ENCODE measurements at regions not wholly inside any gene's neighbourhood (a gene's known extent, or its start where the extent isn't known, plus 50 kb on each side); places are given as distances from the start of the nearest gene placed in this dataset.
"Not testable (repeated sequence)": the region's sequence is repeated elsewhere in the genome, so short reads cannot be mapped to it uniquely, and the experiment has no call there.

DNA sequence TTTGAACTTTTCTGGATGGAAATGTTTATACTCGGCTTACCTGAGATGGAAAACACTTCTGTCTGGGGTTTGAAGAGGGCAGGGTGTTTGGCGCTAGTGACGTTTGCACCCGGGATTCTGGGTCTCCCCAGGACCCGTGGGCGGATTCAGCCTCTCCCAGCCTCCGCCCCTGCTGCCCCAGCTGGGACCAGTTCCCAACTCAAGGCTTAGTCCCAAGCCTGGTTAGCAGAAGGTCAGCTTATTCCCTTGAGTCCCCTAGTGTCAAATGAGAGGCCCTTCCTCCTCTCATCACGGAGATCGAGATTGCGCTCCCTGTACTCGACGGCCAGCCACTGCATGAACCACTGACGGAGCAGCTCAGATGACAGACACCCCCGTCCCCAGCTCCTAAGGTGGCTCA, 123.2 kb downstream of the RTP5 start:
- H3K27me3 Mint-ChIP-seq (ENCODE audit: low read depth) = no peaks in the 10 kb centered on the region
- no peaks in the 10 kb centered on the region for H3K4me1 Mint-ChIP-seq (ENCODE audit: low read depth)
- H3K4me3 Mint-ChIP-seq = no peak overlapping the region
- no peak overlapping the region for H3K27ac Mint-ChIP-seq
- CTCF ChIA-PET = no interaction called here
- no peak for DNase-seq
- POLR2A ChIA-PET = no interaction called here
- no peak for ATAC-seq
- H3K9me3 Mint-ChIP-seq (ENCODE audit: insufficient read depth) = no peaks in the 10 kb centered on the region
- H3K36me3 Mint-ChIP-seq (ENCODE audit: low read depth) = no peaks in the 10 kb centered on the region

DNA sequence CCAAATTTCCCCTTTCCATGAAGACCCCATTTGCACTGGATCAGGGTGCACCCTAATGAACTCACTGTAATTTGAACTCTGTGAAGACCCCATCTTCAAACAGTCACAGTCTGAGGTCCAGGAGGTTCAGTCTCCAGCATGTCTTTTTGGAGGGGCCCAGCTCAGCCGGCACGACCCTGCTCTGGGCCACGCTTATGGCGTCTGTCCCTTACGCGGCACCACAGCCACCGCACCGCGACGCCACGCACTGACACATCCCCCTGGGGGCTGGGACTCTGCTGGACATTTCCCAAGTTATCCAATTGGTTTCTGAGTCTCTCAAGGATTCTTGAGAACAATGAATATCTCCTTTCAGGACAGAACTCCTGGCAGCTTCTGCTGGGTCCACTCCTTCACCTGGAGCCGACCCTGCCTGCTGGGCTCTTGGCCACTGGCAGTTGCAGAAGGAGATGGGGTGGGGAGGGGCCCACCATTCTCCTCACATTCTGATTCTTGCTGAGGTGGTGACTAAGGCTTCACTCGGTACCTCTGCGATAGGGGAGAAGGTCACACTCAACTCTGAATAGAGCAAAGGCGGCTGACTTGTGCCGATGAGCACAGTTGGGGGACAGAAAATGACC, 124.0 kb downstream of the RTP5 start:
- H3K9me3 Mint-ChIP-seq (ENCODE audit: insufficient read depth) = no peaks in the 10 kb centered on the region
- no peak for DNase-seq
- H3K27ac Mint-ChIP-seq = no peak overlapping the region
- ChIA-PET CTCF (no interaction called here), POLR2A (no interaction called here)
- H3K4me1 Mint-ChIP-seq (ENCODE audit: low read depth) = no peaks in the 10 kb centered on the region
- no peak overlapping the region for H3K4me3 Mint-ChIP-seq
- H3K36me3 Mint-ChIP-seq (ENCODE audit: low read depth) = no peaks in the 10 kb centered on the region
- no peak for ATAC-seq
- H3K27me3 Mint-ChIP-seq (ENCODE audit: low read depth) = no peaks in the 10 kb centered on the region

DNA sequence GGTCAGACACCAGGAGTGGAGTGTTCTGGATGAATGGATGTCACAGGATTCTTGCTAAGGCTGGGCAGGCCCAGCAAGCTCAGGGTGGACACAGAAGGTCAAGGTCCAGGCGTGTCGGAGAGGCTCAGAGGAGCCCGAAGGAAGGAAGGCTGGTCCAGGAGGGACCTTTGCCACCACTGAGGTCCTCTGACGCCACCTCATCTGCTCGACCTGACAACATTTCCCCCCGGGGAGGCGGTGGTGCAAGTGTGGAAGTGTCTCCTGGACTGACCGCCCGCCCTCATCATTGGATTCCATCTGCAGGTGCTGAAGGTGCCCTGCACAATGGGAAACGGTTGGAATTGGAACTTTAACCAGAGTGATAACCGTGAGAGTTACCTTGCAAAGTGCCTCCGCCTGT, 124.6 kb downstream of the RTP5 start:
- CTCF ChIA-PET = no interaction called here
- POLR2A ChIA-PET = no interaction called here
- H3K4me1 Mint-ChIP-seq (ENCODE audit: low read depth) = no peaks in the 10 kb centered on the region
- no peak overlapping the region for H3K4me3 Mint-ChIP-seq
- H3K27me3 Mint-ChIP-seq (ENCODE audit: low read depth) = no peaks in the 10 kb centered on the region
- H3K27ac Mint-ChIP-seq = no peak overlapping the region
- ATAC-seq (no peak), DNase-seq (no peak)
- no peaks in the 10 kb centered on the region for H3K9me3 Mint-ChIP-seq (ENCODE audit: insufficient read depth)
- no peaks in the 10 kb centered on the region for H3K36me3 Mint-ChIP-seq (ENCODE audit: low read depth)

DNA sequence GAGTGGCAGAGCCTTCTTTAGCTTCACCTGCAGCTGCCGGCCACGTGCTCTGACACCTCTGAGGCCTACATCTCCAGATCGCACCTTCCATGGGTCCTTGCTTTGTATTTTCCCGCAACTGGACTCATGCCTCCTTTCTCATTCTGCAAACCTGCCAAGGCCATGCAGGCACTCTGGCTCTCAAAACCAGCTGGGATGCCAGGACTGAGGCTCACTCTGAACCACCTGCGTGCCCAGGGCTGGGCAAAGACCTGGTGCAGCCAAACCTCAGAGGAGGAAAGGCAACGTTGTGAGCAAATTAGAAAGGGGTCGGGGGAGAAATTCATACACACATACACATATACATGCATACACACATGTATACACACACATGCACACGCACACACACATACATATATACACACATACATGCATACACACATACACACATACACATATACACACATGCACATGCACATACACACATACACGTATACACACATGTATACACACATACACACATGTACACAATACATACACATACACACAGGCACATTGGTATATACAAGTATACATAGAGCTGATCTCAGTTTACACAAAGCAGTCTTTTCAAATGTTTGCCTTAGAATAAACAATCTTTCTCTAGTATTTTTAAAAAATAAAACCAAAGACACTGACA, 125.2 kb downstream of the RTP5 start:
- ChIA-PET POLR2A (no interaction called here), CTCF (no interaction called here)
- DNase-seq = no peak
- H3K4me3 Mint-ChIP-seq = no peak overlapping the region
- no peak for ATAC-seq
- H3K4me1 Mint-ChIP-seq (ENCODE audit: low read depth) = no peaks in the 10 kb centered on the region
- H3K36me3 Mint-ChIP-seq (ENCODE audit: low read depth) = no peaks in the 10 kb centered on the region
- H3K27me3 Mint-ChIP-seq (ENCODE audit: low read depth) = no peaks in the 10 kb centered on the region
- H3K9me3 Mint-ChIP-seq (ENCODE audit: insufficient read depth) = no peaks in the 10 kb centered on the region
- no peak overlapping the region for H3K27ac Mint-ChIP-seq

DNA sequence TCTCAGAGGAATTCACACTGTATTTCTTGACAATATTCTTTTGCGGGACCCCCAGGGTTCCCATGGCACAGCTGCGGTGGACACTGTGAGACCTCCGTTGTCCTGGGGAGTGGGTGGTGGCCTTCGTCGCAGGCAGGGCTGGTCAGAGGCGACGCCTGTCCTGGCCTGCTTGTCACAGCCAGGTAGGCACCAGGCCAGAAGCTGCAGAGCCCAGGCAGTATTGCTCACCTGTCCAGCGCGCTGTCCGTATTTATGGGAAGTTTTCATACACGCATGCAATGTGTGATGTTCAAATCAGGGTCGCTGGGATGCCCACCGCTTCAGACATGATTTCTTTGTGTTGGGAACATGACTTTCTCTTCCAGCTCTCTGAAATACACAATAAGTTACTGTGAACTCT, 126.6 kb downstream of the RTP5 start:
- ChIA-PET POLR2A (no interaction called here), CTCF (no interaction called here)
- Mint-ChIP-seq H3K27me3 (ENCODE audit: low read depth) (no peaks in the 10 kb centered on the region), H3K36me3 (ENCODE audit: low read depth) (no peaks in the 10 kb centered on the region), H3K27ac (no peak overlapping the region), H3K4me1 (ENCODE audit: low read depth) (no peaks in the 10 kb centered on the region), H3K9me3 (ENCODE audit: insufficient read depth) (no peaks in the 10 kb centered on the region), H3K4me3 (no peak overlapping the region)
- ATAC-seq (no peak), DNase-seq (no peak)

DNA sequence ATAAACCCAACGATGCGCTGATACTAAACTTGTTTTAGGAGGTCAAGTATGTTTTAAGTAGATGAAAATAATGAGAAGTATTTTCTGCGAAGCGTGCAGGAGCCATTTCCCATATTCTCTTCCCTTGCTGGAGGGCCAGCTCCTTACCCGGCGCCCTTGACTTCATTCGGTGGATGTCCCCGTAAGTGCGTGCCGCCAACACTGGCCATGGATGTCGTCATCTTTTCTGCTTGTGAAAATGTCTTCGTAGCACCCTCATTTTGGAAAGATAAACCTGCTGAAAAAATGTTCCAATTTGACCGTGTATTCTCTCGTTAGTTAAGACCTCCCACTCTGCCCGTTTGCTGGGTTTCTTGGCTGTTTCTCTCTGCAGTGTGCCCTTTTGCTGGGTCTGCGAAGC, 127.5 kb downstream of the RTP5 start:
- ChIA-PET POLR2A (no interaction called here), CTCF (no interaction called here)
- Mint-ChIP-seq H3K36me3 (ENCODE audit: low read depth) (no peaks in the 10 kb centered on the region), H3K27me3 (ENCODE audit: low read depth) (no peaks in the 10 kb centered on the region), H3K9me3 (ENCODE audit: insufficient read depth) (no peaks in the 10 kb centered on the region), H3K4me3 (no peak overlapping the region), H3K27ac (no peak overlapping the region), H3K4me1 (ENCODE audit: low read depth) (no peaks in the 10 kb centered on the region)
- no peak for ATAC-seq
- no peak for DNase-seq

DNA sequence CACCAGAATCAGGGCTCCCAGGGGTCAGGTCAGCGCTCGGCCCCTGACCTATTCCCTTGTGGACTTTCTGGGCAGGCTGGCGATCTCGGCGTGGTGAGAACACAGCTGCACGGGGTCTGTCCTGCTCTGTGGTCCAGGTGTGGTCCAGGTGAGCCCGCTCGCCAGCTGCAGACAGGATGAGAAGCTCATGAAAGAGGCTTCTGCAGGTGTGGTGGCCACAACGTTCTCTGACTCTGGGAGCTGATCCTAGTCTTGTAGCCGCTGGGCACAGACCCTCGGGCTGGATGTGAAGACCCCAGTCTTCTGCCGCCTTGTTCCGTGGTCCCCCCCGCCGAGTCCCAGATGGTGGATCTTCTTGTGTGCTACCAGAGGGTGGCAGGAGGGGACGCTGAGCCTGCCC, 129.7 kb downstream of the RTP5 start:
- ChIA-PET POLR2A (no interaction called here), CTCF (no interaction called here)
- no peak overlapping the region for H3K4me3 Mint-ChIP-seq

DNA sequence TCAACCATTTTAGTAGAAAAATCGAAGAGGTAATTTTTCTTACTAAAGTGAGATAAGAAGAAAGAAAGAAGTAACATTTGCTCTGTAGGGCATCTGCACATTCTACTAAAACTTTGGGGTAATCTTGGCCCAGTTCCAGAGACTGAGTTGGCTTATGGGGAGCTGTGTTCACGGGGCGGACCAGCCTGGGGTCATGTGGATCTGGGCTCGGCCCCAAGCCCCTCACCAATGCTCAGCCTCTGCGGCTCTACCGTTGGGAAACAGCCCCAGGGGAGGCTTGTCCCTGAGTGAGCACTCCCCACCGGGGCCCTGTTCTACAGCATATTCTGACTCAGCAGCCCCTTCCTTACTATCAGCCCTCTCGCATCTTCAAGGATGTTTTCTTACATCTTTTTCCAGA, 132.3 kb downstream of the RTP5 start:
- DNase-seq (no peak), ATAC-seq (no peak)
- Mint-ChIP-seq H3K4me3 (no peak overlapping the region), H3K9me3 (ENCODE audit: insufficient read depth) (no peaks in the 10 kb centered on the region), H3K4me1 (ENCODE audit: low read depth) (no peaks in the 10 kb centered on the region), H3K27ac (no peak overlapping the region), H3K27me3 (ENCODE audit: low read depth) (no peaks in the 10 kb centered on the region), H3K36me3 (ENCODE audit: low read depth) (no peaks in the 10 kb centered on the region)
- CTCF ChIA-PET = no interaction called here
- POLR2A ChIA-PET = no interaction called here

More for the DNA sequence above, 129.7 kb downstream of the RTP5 start:
- Mint-ChIP-seq H3K9me3 (ENCODE audit: insufficient read depth) (no peaks in the 10 kb centered on the region), H3K27me3 (ENCODE audit: low read depth) (no peaks in the 10 kb centered on the region), H3K36me3 (ENCODE audit: low read depth) (no peaks in the 10 kb centered on the region), H3K4me1 (ENCODE audit: low read depth) (no peaks in the 10 kb centered on the region), H3K27ac (no peak overlapping the region)
- ATAC-seq (no peak), DNase-seq (no peak)

DNA sequence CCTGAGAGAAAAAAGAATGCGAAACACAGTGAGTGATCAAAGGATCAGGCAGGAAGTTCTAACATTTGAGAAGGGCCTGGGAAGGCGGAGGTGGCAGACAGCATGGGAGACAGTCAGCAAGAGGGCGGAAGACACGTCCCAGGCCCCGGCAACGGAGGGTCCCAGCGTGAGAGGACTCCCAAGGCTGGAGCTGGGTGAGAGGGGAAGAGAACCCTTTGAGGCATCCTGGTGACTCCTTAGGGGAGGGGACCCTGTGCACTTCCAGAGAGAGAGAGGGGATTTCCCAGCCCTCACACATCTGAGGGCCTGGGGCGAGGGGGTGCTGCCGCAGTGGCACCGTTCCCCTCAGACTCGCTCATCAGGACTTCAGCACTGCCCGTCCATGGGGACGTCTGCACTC, 133.4 kb downstream of the RTP5 start:
- no peak overlapping the region for H3K27ac Mint-ChIP-seq
- ChIA-PET CTCF (no interaction called here), POLR2A (no interaction called here)
- no peaks in the 10 kb centered on the region for H3K4me1 Mint-ChIP-seq (ENCODE audit: low read depth)
- DNase-seq = no peak
- no peaks in the 10 kb centered on the region for H3K27me3 Mint-ChIP-seq (ENCODE audit: low read depth)
- H3K4me3 Mint-ChIP-seq = no peak overlapping the region
- no peaks in the 10 kb centered on the region for H3K9me3 Mint-ChIP-seq (ENCODE audit: insufficient read depth)
- no peak for ATAC-seq
- no peaks in the 10 kb centered on the region for H3K36me3 Mint-ChIP-seq (ENCODE audit: low read depth)

DNA sequence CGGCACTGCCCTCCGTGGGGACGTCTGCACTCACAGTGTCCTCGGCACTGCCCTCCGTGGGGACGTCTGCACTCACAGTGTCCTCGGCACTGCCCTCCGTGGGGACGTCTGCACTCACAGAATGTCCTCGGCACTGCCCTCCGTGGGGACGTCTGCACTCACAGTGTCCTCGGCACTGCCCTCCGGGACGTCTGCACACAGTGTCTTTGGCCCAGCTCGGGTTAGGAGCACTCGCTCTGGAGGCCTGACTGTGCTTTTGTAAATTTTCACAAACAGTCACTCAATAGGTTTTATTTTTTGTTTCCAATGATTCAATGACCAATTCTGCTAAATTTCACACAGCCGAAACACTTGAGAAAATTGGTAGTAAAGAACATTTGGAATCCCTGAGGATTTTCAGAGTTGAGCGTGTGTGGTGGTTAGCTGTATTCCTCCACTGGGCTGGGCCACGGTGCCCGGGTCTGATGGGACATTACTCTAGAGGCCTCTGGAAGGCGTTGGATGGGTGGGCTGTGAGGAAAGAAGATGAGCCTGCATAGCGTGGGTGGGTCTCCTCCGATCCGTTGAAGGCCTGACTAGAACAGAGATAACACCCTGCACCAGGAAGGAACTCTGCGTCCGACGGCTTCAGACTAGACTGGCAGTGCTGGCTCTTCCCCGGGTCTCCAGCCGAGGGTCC, 134.8 kb downstream of the RTP5 start:
- Mint-ChIP-seq H3K4me1 (ENCODE audit: low read depth) (no peaks in the 10 kb centered on the region), H3K9me3 (ENCODE audit: insufficient read depth) (no peaks in the 10 kb centered on the region), H3K27ac (no peak overlapping the region), H3K4me3 (no peak overlapping the region), H3K36me3 (ENCODE audit: low read depth) (no peaks in the 10 kb centered on the region), H3K27me3 (ENCODE audit: low read depth) (no peaks in the 10 kb centered on the region)
- DNase-seq (no peak), ATAC-seq (no peak)
- ChIA-PET CTCF (no interaction called here), POLR2A (no interaction called here)

DNA sequence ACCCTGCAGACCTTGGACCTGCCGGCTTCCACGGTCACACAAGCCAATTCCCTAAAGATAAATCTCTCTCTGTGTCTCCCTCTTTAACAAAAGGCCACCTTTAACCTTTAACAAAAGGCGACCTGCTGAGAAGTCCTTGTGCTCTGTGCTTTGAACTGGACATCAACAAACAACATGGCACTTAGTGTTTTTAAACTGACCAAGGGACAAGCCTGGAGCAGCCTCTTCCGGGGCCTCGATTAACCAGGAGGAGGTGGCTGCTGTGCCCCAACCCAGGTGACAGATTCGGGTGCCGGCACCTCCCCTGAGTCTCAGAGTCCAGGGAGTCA, 135.3 kb downstream of the RTP5 start:
- no peaks in the 10 kb centered on the region for H3K4me1 Mint-ChIP-seq (ENCODE audit: low read depth)
- H3K36me3 Mint-ChIP-seq (ENCODE audit: low read depth) = no peaks in the 10 kb centered on the region
- H3K27ac Mint-ChIP-seq = no peak overlapping the region
- ATAC-seq = no peak
- no peaks in the 10 kb centered on the region for H3K27me3 Mint-ChIP-seq (ENCODE audit: low read depth)
- H3K4me3 Mint-ChIP-seq = no peak overlapping the region
- POLR2A ChIA-PET = no interaction called here
- H3K9me3 Mint-ChIP-seq (ENCODE audit: insufficient read depth) = no peaks in the 10 kb centered on the region
- CTCF ChIA-PET = no interaction called here
- no peak for DNase-seq

DNA sequence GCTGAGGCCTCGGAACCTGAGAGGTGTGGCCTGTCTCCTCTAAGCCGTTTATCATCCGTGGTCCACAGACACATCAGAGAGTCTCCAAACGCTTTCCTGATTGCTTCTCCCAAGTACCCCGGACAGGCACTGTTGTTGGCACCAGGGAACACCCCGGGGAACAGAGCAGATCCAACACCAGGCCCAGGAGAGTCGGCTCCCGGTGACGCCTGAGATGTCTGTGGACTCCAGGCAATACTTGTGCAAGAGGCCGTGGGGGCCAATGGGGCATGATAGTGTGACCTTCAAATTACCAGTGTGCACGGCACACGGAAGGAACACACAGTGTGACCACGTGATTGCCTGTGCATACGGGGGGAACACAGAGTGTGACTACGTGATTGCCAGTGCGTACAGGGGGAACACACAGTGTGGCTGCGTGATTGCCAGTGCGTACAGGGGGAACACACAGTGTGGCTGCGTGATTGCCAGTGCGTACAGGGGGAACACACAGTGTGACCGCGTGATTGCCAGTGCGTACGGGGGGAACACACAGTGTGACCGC, 136.6 kb downstream of the RTP5 start:
- H3K27ac Mint-ChIP-seq; H3K4me3 Mint-ChIP-seq; POLR2A ChIA-PET; H3K9me3 Mint-ChIP-seq (ENCODE audit: insufficient read depth); H3K4me1 Mint-ChIP-seq (ENCODE audit: low read depth); H3K36me3 Mint-ChIP-seq (ENCODE audit: low read depth); CTCF ChIA-PET; ATAC-seq; DNase-seq; H3K27me3 Mint-ChIP-seq (ENCODE audit: low read depth): not testable (repeated sequence)

DNA sequence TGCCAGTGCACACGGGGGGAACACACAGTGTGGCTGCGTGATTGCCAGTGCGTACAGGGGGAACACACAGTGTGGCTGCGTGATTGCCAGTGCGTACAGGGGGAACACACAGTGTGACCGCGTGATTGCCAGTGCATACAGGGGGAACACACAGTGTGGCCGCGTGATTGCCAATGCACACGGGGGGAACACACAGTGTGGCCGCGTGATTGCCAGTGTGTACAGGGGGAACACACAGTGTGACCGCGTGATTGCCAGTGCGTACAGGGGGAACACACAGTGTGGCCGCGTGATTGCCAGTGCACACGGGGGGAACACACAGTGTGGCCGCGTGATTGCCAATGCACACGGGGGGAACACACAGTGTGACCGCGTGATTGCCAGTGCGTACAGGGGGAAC, 139.4 kb downstream of the RTP5 start:
- H3K9me3 Mint-ChIP-seq (ENCODE audit: insufficient read depth) = not testable (repeated sequence)

More for the DNA sequence above, 139.4 kb downstream of the RTP5 start:
- DNase-seq; H3K4me3 Mint-ChIP-seq; H3K36me3 Mint-ChIP-seq (ENCODE audit: low read depth); H3K27me3 Mint-ChIP-seq (ENCODE audit: low read depth); POLR2A ChIA-PET; H3K4me1 Mint-ChIP-seq (ENCODE audit: low read depth); H3K27ac Mint-ChIP-seq; ATAC-seq; CTCF ChIA-PET: not testable (repeated sequence)
